ENCODE measurements at regions not wholly inside any gene's neighbourhood (a gene's known extent, or its start where the extent isn't known, plus 50 kb on each side); places are given as distances from the start of the nearest gene placed in this dataset.

- DNase-seq = no peak
These were observed 143.8 kb upstream of the PPP1R26 start for GRCh38 chr9:135335691-135336181.

DNA sequence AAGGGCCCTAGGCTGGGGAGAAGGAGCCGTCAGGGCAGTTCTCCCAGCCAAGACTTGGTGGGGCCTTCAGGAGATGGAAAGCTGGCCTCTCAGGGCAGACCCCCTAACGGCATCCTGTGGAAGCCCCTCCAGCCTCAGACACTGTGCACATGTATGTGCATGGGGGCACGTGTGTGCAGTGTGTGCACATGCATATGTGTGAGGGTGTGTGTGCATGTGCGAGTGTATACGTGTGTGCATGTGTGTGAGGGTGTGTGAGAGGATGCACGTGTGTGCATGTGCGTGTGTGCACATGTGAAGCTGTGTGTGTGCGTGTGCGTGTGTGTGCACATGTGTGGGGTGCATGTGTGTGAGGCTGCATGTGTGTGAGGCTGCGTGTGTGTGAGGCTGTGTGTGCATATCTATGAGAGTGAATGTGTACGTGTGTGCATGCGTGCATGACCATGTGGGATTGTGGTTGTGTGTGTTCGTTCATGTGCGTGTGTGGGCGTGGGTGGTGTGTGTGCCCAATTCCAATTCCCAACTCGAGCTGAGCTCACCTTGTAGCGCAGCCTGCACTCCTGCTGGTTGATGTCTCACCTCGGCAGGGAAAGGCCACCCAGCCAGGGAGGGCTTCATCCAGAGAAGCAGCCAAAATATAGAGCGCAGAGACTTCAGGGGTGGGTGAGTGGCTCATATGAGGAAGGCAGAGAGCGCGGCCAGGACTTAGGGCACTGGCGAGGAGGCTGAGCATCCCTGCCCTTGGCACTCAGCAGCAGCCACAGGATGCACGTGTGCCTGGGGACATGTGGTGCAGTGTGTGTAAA, 142.7 kb upstream of the PPP1R26 start:
- DNase-seq = no peak

- no peak for DNase-seq
These were observed 141.0 kb upstream of the PPP1R26 start for GRCh38 chr9:135338546-135338945.

DNA sequence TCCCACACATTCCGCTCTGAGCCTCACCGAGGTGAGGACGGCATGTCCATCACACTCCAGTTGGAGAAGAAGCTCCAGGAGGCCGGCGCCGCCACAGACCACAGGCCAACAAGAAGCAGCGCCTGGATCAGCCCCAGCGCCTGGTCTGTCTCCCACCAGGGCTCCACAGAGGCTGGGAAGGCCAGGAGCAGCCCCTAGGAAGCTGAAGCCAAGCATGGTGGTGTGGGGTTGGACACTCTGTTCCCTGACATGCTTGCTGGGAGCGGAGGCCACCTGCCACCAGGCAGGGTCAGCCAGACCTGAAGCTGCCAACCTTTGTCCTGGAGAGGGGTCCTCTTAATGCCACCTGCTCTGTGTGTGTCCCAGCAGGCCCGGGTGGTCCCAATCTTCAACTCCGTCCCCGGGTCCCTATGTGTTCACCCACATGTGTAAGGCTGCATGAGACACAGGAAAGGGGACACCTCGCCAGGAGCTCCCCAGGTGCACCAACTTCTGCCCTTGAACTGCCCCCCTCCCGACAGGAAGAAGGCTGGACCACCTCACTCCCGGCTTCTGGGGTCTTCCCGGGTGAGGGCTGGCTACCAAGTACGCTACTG, 140.1 kb upstream of the PPP1R26 start:
- DNase-seq = peak in 3 of 58 donors; percentile 14 to 17 (median 15)

GRCh38 chr9:135340143-135340655, 139.4 kb upstream of the PPP1R26 start:
- DNase-seq = peak in 3 of 58 donors; percentile 17 to 36 (median 18)

DNA sequence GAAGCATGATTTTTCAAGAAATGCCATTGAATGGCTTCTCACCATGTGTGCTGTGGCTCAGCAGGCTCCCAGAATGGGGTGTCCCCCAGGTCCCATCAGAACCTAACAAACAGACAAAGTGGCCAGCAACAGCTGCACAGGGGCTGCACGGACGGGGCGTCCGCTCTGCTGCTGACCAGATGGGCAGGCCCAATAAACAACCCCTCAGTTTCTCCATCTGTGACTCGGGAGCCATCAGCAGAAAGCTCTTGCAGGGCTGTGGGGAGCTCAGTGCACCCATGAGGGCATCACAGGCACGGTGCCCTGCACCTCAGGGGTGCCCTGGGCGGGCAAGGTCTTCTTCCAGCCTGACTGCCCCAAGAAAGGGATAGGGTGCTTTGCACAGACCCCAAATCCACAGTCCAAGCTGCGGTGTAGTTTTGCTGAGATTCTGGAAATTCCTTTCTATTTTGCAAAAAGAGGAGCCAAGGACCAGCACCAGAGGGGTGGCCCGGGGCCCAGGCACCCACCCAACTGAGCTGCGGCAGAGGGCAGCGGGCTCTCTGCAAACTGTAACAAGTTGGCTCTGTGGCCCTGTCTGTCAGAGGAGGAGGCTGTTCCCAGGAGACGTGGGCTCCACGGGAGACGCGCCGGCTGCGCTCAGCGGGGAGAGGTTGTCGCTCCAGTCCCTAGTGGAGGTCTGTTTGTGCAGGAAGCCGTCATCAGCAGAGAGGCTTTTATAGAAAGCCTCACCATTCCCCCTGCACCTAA, 138.7 kb upstream of the PPP1R26 start:
- no peak for DNase-seq

DNA sequence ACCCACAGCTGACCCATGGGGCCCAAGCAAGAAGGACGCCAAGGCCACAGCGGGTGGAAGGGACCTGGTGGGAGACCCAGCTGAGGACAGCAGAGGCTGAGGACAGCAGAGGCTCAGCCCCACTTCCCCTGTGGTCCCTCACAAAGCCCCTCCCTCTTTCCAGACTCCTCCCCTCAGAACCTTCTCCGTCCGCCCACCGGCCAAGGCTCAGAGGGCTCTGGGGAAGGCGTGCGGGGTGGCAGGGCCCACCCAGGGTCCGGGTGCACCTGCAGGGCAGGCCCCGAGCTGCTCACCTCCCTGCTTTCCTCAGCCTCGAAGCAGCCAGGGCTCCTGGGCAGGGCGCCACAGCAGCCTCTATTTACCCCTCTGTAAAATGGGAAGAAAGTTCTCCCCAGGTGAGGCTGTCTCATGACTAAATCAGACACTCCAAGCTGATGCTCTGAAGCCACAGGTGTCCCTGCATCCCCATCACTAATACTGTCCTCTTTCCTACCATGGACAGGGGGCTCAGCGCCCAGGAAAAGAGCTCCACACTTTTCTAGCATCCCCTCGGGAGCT, 137.9 kb upstream of the PPP1R26 start:
- DNase-seq = no peak

GRCh38 chr9:135342206-135343130, 137.1 kb upstream of the PPP1R26 start:
- DNase-seq = no peak

DNA sequence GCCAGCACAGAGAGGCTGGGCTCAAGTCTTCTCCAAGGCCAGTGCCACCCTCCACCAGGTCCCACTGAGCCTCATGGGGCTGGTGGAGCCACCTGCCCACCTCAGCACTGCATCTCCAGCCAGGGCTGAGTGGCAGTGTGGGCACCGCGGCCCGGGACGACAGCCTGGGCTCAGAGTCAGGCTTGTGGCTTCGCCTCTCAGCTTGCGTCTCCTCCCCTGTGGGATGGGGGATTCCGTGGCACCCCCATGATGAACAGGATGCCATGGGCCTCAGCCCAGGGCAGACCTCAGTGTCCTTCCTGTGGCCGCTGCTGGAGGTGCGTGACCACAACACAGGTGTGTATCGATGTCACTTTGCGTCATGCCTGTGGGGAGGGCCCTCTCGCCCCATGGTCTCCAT, 136.4 kb upstream of the PPP1R26 start:
- DNase-seq = no peak

DNA sequence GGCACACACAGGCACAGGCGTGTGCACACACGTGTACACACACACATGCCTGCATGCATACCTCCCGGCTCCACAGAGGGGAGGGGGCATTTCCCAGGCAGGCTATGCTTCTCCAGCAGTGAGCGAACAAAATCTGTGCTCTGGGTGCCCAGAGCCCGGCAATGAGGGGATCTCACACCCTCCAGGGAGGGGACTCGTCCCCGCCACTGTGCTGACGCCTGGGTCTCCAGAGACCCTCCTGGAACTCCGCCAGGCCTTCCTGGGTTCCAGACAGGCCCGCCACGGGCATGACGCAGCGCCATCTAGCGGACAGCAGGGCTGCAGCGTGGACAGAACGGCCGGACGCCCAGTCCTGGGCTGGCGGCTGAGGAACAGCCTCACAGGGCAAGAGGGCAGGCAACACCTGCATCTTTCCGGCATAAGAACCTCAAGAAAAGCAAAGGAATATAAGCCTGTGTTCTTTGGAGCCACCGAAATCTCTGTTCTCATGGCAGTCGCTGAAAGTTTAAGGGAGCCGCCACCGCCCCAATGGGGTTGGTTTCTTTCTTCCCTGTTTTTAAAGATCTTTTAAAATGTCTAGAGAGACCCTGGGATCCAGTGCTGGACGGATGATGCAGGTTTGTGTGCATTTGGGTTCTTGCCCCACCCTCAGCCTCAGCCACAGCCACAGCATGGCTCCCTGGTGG, 135.6 kb upstream of the PPP1R26 start:
- DNase-seq = peak in 32 of 58 donors; percentile 20 to 77 (median 38)

GRCh38 chr9:135344523-135344901, 135.1 kb upstream of the PPP1R26 start:
- no peak for DNase-seq

DNA sequence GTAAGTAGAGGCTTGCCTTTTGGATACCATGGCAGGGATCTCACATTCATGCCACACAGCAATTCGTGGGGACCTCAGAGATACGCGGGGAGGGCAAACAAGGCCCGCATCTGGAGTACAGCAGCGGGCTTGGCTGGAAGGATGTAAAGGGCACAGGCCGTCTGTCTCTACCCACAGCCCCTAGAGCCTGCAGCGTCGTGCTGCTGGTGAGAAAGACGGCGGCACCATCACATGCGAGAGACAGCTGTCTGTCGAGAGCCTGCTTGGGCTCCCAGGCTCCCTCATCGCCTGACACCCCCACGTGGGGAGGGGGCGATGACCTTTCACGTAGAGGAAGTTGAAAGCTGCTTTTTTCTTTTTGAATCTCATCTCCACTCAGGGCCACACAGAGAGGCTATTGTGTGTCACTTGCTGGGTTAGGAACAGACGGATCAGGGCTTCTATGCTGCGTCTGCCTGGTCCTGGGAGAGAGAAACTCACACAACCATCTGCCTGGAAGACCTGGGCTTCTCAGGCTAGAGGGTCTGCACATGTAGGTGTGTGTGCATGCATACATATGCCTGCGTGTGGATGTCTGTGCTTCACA, 134.6 kb upstream of the PPP1R26 start:
- no peak for DNase-seq

- peak in 18 of 58 donors; percentile 14 to 67 (median 45) for DNase-seq
These were observed 133.7 kb upstream of the PPP1R26 start for GRCh38 chr9:135345775-135346433.

GRCh38 chr9:135346438-135347050, 133.0 kb upstream of the PPP1R26 start:
- DNase-seq = peak in 12 of 58 donors; percentile 23 to 57 (median 44)

GRCh38 chr9:135347461-135347860, 132.1 kb upstream of the PPP1R26 start:
- DNase-seq = peak in 1 of 58 donors; percentile 9

DNA sequence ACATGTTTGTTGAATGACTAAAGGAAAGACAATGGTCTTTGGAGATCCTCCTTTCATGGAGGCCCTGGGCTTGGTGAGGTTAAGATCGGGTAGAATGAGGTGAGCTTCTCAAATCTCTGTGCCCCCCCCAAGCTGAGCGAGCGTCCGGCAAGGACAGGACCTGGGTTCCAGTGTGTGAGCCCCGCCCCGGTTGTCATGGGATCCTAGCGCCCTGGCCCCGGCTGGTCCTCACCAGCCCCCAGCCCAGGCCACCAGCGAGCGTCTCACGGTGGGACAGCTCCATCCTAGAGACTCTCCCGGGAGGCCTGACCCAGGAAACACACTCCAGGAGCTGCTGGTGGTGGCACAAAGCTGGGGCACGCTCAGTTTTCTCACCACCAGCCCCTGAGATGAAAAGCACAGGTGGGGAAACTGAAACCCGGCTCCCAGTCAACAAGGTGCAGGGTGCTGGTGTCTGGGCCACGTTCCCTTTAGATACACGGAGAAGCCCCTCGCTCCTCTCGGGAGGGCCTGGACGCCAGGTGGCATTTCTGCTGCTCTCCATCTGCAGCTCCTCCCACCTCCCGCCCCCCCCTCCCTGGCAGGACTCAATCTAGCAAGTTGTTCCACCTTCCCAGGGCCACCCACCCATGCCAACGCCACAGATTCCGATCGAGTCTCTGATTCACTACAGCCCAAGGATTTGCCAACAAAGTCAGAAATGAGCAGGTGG, 131.3 kb upstream of the PPP1R26 start:
- DNase-seq = peak in 5 of 58 donors; percentile 19 to 59 (median 31)

DNA sequence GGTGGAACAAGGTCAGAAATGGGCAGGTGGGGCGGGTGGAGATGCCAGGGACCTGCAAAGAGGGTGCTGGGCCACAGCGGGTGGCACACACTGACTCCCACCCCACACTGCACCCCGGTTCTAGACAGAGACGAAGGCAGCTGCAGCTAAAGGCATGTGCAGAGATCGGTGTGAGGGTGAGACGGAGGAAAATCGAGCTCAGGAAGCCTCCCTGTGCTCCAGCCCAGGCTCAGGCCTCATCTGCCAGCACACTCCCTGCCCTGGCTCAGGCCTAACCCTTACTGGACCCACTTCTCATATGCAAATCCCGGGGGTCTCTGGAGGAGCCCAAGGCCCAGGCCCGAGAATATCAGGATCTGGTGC, 130.8 kb upstream of the PPP1R26 start:
- peak in 1 of 58 donors; percentile 59 for DNase-seq
